CD14-positive monocyte (primary cell): ENCODE measurements at regions not wholly inside any gene's neighbourhood (a gene's known extent, or its start where the extent isn't known, plus 50 kb on each side); places are given as distances from the start of the nearest gene placed in this dataset.

ENCODE experiments used
- DNase-seq, 3 donors: peaks; one replicate each; pipeline ENCODE4 v3.0.0-alpha.2; 2011 to 2022
- H2AFZ ChIP-seq: 2 replicates; pipeline ENCODE4 v1.6.0; 2012; ENCODE audit warnings: mild to moderate bottlenecking, low read depth, low read length, inconsistent platforms; ENCODE audit not compliant: insufficient read depth, poor library complexity, severe bottlenecking
- H3K27ac ChIP-seq, 2 donors: 1 replicate in 1 of 2; 2 replicates in 1 of 2; pipeline ENCODE4 v1.5.1; 2012 to 2013; ENCODE audit warnings: low read length in 2 of 2, control low read depth in 1 of 2, inconsistent platforms in 1 of 2, low read depth in 1 of 2, mild to moderate bottlenecking in 1 of 2
- H3K27me3 ChIP-seq, 2 donors: one replicate each; pipeline versions ENCODE4 v1.6.0 to v1.6.1; 2011 to 2013; ENCODE audit warnings: low read length in 2 of 2; ENCODE audit not compliant: control insufficient read depth in 2 of 2, insufficient read depth in 2 of 2
- H3K36me3 ChIP-seq, 2 donors: replicated peaks in 1 of 2; 1 replicate in 1 of 2; 2 replicates in 1 of 2; pipeline versions ENCODE4 v1.5.1 to v1.6.1; 2012 to 2013; ENCODE audit warnings: low read length in 2 of 2, control low read depth in 1 of 2, inconsistent platforms in 1 of 2, mild to moderate bottlenecking in 1 of 2; ENCODE audit not compliant: insufficient read depth in 2 of 2, control insufficient read depth in 1 of 2
- H3K4me1 ChIP-seq, 2 donors: 1 replicate in 1 of 2; 2 replicates in 1 of 2; pipeline versions ENCODE4 v1.5.1 to v1.6.1; 2012 to 2013; ENCODE audit warnings: low read length in 2 of 2, control low read depth in 1 of 2, inconsistent platforms in 1 of 2, mild to moderate bottlenecking in 1 of 2, moderate library complexity in 1 of 2; ENCODE audit not compliant: insufficient read depth in 2 of 2, control insufficient read depth in 1 of 2
- H3K4me2 ChIP-seq: replicated peaks from 2 replicates; pipeline ENCODE3; 2012; ENCODE audit warnings: low read length, moderate library complexity, mild to moderate bottlenecking; ENCODE audit not compliant: poor library complexity, severe bottlenecking; ENCODE audit errors: extremely low read depth
- H3K4me3 ChIP-seq, 3 experiments: fragments of 200-600 bp in 1 of 3; sonication (generic) in 1 of 3; replicated peaks in 1 of 3; 1 replicate in 2 of 3; 2 replicates in 1 of 3; pipeline ENCODE4 v1.5.1; 2011 to 2013; ENCODE audit warnings: low read length in 3 of 3, mild to moderate bottlenecking in 3 of 3, control low read depth in 2 of 3, low read depth in 2 of 3, inconsistent platforms in 1 of 3, moderate library complexity in 1 of 3
- H3K79me2 ChIP-seq: 2 replicates; pipeline ENCODE4 v1.6.0; 2012; ENCODE audit warnings: mild to moderate bottlenecking, control low read depth, inconsistent platforms, low read length, moderate library complexity; ENCODE audit not compliant: insufficient read depth
- H3K9ac ChIP-seq: 2 replicates; pipeline ENCODE4 v1.6.0; 2017; ENCODE audit warnings: low read length, mild to moderate bottlenecking; ENCODE audit not compliant: insufficient read depth, poor library complexity, severe bottlenecking
- H3K9me3 ChIP-seq, 2 donors: replicated peaks in 1 of 2; 1 replicate in 1 of 2; 2 replicates in 1 of 2; pipeline versions ENCODE4 v1.5.1 to v1.6.1; 2012 to 2013; ENCODE audit warnings: low read length in 2 of 2, control low read depth in 1 of 2; ENCODE audit not compliant: control insufficient read depth in 1 of 2, insufficient read depth in 1 of 2
- H4K20me1 ChIP-seq: 2 replicates; pipeline ENCODE4 v1.6.0; 2012; ENCODE audit warnings: mild to moderate bottlenecking, low read length, control low read depth, moderate library complexity; ENCODE audit not compliant: insufficient read depth
- H3K27ac Mint-ChIP-seq, 7 donors: one replicate each; pipeline ENCODE4 v1.8.0; 2020; ENCODE audit warnings: mild to moderate bottlenecking in 7 of 7, mixed read lengths in 7 of 7, moderate library complexity in 6 of 7, inconsistent platforms in 2 of 7
- H3K27me3 Mint-ChIP-seq, 3 donors: one replicate each; pipeline ENCODE4 v1.8.0; 2021 to 2022; ENCODE audit warnings: low read depth in 3 of 3, mild to moderate bottlenecking in 3 of 3, mixed read lengths in 3 of 3, moderate library complexity in 3 of 3, inconsistent platforms in 1 of 3
- H3K36me3 Mint-ChIP-seq, 2 donors: one replicate each; pipeline ENCODE4 v1.8.0; 2020; ENCODE audit warnings: mixed read lengths in 2 of 2, inconsistent platforms in 1 of 2, mild to moderate bottlenecking in 1 of 2
- H3K4me1 Mint-ChIP-seq: one replicate; pipeline ENCODE4 v1.8.0; 2020; ENCODE audit warnings: mild to moderate bottlenecking, mixed read lengths
- H3K4me3 Mint-ChIP-seq, 2 donors: one replicate each; pipeline ENCODE4 v1.8.0; 2020; ENCODE audit warnings: mild to moderate bottlenecking in 2 of 2, mixed read lengths in 2 of 2, moderate library complexity in 1 of 2
- H3K9me3 Mint-ChIP-seq, 7 donors: one replicate each; pipeline ENCODE4 v1.8.0; 2020 to 2022; ENCODE audit warnings: mixed read lengths in 7 of 7, mild to moderate bottlenecking in 6 of 7, moderate library complexity in 6 of 7, inconsistent platforms in 2 of 7
- WGBS: methylation state at CpG from one replicate; pipeline ENCODE4 v1.1.5; 2013; ENCODE audit warnings: missing lambda C conversion rate; ENCODE audit not compliant: insufficient coverage; 5-methylcytosine and 5-hydroxymethylcytosine counted together
- intact Hi-C, 2 donors: fragments of 100-400 bp; cut with micrococcal nuclease; formaldehyde crosslinking; loops; one replicate each; pipeline versions ENCODE4 v1.15.0 to v1.15.1; 2023
- TF ChIP-seq, protein P1 (sequence below): fragments of 200-600 bp; IDR thresholded peaks from one replicate; pipeline ENCODE4 v1.8.0; 2022; ENCODE audit warnings: antibody characterized with exemption, mild to moderate bottlenecking

GRCh38 chr6:134706153-134706552 lies 243.7 kb downstream of the ALDH8A1 start:
- Histone ChIP-seq H3K4me2 (no peak overlapping the region), H4K20me1 (no peaks in the 10 kb centered on the region), H3K27ac (no peak overlapping the region), H3K36me3 (no peaks in the 10 kb centered on the region), H3K79me2 (no peaks in the 10 kb centered on the region), H3K9ac (no peak overlapping the region), H3K27me3 (no peaks in the 10 kb centered on the region), H3K4me3 (no peak overlapping the region), H3K9me3 (no peaks in the 10 kb centered on the region), H2AFZ (peak overlapping the region; percentile 5), H3K4me1 (peaks cover 21% of the 10 kb centered on the region in 2 donors)
- no peak overlapping the region for H3K4me3 Mint-ChIP-seq
- peaks cover 0 to 3% (median 0%) of the 10 kb centered on the region in 7 donors for H3K9me3 Mint-ChIP-seq
- WGBS: 100% methylated on average over 1 of the region's 3 CpGs
- no peaks in the 10 kb centered on the region for H3K36me3 Mint-ChIP-seq
- TF ChIP-seq, protein P1, sequence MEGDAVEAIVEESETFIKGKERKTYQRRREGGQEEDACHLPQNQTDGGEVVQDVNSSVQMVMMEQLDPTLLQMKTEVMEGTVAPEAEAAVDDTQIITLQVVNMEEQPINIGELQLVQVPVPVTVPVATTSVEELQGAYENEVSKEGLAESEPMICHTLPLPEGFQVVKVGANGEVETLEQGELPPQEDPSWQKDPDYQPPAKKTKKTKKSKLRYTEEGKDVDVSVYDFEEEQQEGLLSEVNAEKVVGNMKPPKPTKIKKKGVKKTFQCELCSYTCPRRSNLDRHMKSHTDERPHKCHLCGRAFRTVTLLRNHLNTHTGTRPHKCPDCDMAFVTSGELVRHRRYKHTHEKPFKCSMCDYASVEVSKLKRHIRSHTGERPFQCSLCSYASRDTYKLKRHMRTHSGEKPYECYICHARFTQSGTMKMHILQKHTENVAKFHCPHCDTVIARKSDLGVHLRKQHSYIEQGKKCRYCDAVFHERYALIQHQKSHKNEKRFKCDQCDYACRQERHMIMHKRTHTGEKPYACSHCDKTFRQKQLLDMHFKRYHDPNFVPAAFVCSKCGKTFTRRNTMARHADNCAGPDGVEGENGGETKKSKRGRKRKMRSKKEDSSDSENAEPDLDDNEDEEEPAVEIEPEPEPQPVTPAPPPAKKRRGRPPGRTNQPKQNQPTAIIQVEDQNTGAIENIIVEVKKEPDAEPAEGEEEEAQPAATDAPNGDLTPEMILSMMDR: no peak
- no peak for DNase-seq
- peaks cover 22% of the 10 kb centered on the region for H3K4me1 Mint-ChIP-seq
- H3K27ac Mint-ChIP-seq: peak overlapping the region in 2 of 7 donors; percentile 18 to 77
- H3K27me3 Mint-ChIP-seq: peaks cover 2 to 10% (median 2%) of the 10 kb centered on the region in 3 donors
- intact Hi-C loops: no loop called here

- no peaks in the 10 kb centered on the region for H3K27me3 ChIP-seq
- H2AFZ ChIP-seq: no peak overlapping the region
- intact Hi-C loops: no loop called here
- peaks cover 0 to 10% (median 2%) of the 10 kb centered on the region in 3 donors for H3K27me3 Mint-ChIP-seq
- TF ChIP-seq, protein P1: no peak
- H3K36me3 Mint-ChIP-seq: no peaks in the 10 kb centered on the region
- no peak overlapping the region for H3K4me2 ChIP-seq
- no peak overlapping the region for H3K9ac ChIP-seq
- no peaks in the 10 kb centered on the region for H3K79me2 ChIP-seq
- no peak overlapping the region for H3K27ac Mint-ChIP-seq
- H4K20me1 ChIP-seq: no peaks in the 10 kb centered on the region
- no peaks in the 10 kb centered on the region for H3K36me3 ChIP-seq
- no peak overlapping the region for H3K4me3 ChIP-seq
- no peak overlapping the region for H3K4me3 Mint-ChIP-seq
- H3K4me1 Mint-ChIP-seq: peaks cover 13% of the 10 kb centered on the region
- peaks cover 10 to 11% of the 10 kb centered on the region in 2 donors for H3K4me1 ChIP-seq
- H3K27ac ChIP-seq: no peak overlapping the region
- no peak for DNase-seq
- H3K9me3 ChIP-seq: no peaks in the 10 kb centered on the region
- peaks cover 0 to 3% (median 0%) of the 10 kb centered on the region in 7 donors for H3K9me3 Mint-ChIP-seq
Observed at GRCh38 chr6:134703206-134703605, 246.7 kb downstream of the ALDH8A1 start.
